Adipocyte (in vitro differentiated cells): ENCODE measurements at regions not wholly inside any gene's neighbourhood (a gene's known extent, or its start where the extent isn't known, plus 50 kb on each side); places are given as distances from the start of the nearest gene placed in this dataset.

Source experiments
- DNase-seq: peaks from one replicate; pipeline ENCODE4 v3.0.0-alpha.2; 2015; ENCODE audit warnings: low read depth
- H3K27me3 ChIP-seq: replicated peaks from 2 replicates; pipeline ENCODE4 v1.7.0; 2013; ENCODE audit warnings: mild to moderate bottlenecking, low read length, moderate library complexity; ENCODE audit not compliant: control insufficient read depth, insufficient read depth
- H3K36me3 ChIP-seq: 2 replicates; pipeline ENCODE4 v1.7.0; 2013; ENCODE audit warnings: low read length, mild to moderate bottlenecking, moderate library complexity; ENCODE audit not compliant: control insufficient read depth, insufficient read depth, severe bottlenecking
- H3K4me1 ChIP-seq: 2 replicates; pipeline ENCODE4 v1.7.0; 2013; ENCODE audit warnings: mild to moderate bottlenecking, low read length, moderate library complexity; ENCODE audit not compliant: control insufficient read depth, insufficient read depth
- H3K4me3 ChIP-seq: 2 replicates; pipeline ENCODE4 v1.7.0; 2013; ENCODE audit warnings: mild to moderate bottlenecking, low read length, moderate library complexity
- H3K9ac ChIP-seq: 2 replicates; pipeline ENCODE4 v1.7.0; 2013; ENCODE audit warnings: mild to moderate bottlenecking, low read length, moderate library complexity
- H3K9me3 ChIP-seq: 2 replicates; pipeline ENCODE4 v1.7.0; 2013; ENCODE audit warnings: mild to moderate bottlenecking, low read length, moderate library complexity; ENCODE audit not compliant: control insufficient read depth

- Histone ChIP-seq H3K4me3 (no peak overlapping the region), H3K27me3 (peaks cover 2% of the 10 kb centered on the region), H3K4me1 (peaks cover 4% of the 10 kb centered on the region), H3K36me3 (no peaks in the 10 kb centered on the region), H3K9ac (no peak overlapping the region), H3K9me3 (no peaks in the 10 kb centered on the region)
- no peak for DNase-seq
These were observed 174.3 kb downstream of the TTLL2 start for GRCh38 chr6:167499161-167499660.

DNA sequence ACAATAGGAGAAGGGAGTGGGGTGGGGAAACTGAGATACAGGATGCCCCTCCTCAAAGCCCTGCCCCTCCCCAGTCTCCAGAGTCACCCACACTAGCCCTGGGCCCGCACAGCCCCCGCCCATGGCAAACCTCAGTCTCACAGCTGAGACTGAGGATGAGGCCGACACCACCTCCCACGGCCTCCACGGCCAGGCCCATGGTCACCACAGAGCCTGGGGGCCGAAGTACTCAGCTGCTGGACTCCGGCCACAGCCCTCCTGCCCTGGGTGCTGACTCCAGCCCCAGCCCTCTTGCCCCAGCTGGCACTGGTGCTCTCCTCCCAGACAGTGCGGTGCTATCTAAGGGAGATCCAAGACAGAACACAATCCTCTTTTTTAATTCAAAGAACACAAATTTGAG, 176.1 kb downstream of the TTLL2 start:
- no peak for DNase-seq
- Histone ChIP-seq H3K36me3 (no peaks in the 10 kb centered on the region), H3K4me1 (no peaks in the 10 kb centered on the region), H3K27me3 (no peaks in the 10 kb centered on the region), H3K9me3 (no peaks in the 10 kb centered on the region), H3K9ac (no peak overlapping the region), H3K4me3 (no peak overlapping the region)

- Histone ChIP-seq H3K9ac (no peak overlapping the region), H3K4me3 (no peak overlapping the region), H3K27me3 (no peaks in the 10 kb centered on the region), H3K36me3 (no peaks in the 10 kb centered on the region), H3K9me3 (no peaks in the 10 kb centered on the region), H3K4me1 (no peaks in the 10 kb centered on the region)
- DNase-seq, result no peak
These were observed 177.0 kb downstream of the TTLL2 start for GRCh38 chr6:167501831-167502385.

- H3K4me1 ChIP-seq, result no peaks in the 10 kb centered on the region
- H3K27me3 ChIP-seq, result no peaks in the 10 kb centered on the region
- H3K36me3 ChIP-seq, result no peaks in the 10 kb centered on the region
- H3K4me3 ChIP-seq, result no peak overlapping the region
- H3K9me3 ChIP-seq, result no peaks in the 10 kb centered on the region
- H3K9ac ChIP-seq, result no peak overlapping the region
- DNase-seq, result no peak
These were observed 177.6 kb downstream of the TTLL2 start for GRCh38 chr6:167502471-167502870.

DNA sequence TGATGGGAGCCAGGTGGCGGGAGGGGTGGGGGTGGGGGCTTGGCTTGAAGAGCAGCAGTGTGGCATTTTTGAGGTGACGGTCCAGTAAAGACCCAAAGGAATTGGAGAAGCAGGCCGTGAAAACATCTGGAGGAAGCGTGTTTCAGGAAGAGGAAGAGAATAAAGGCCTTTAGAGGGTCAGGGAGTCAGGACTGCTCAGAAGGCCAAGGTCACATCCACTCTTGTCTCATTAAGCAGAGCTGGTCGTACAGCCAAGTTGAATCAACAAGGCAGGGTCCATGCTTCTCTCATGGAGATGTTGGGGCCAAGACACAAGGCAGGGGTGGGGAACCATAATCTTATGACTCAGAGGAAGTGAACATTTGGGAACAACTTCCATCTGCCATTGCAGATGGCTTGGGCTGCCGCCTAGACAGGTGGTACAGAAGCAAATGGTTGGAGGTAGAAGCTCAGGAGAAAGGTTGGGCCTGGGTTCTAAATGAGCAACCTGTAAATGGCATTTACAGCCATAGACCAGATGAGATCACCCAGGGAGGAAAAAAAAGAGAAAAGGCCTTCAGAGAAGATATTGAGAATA, 179.6 kb downstream of the TTLL2 start:
- Histone ChIP-seq H3K4me1 (no peaks in the 10 kb centered on the region), H3K9me3 (no peaks in the 10 kb centered on the region), H3K4me3 (no peak overlapping the region), H3K9ac (no peak overlapping the region), H3K27me3 (peaks cover 4% of the 10 kb centered on the region), H3K36me3 (no peaks in the 10 kb centered on the region)
- no peak for DNase-seq

DNA sequence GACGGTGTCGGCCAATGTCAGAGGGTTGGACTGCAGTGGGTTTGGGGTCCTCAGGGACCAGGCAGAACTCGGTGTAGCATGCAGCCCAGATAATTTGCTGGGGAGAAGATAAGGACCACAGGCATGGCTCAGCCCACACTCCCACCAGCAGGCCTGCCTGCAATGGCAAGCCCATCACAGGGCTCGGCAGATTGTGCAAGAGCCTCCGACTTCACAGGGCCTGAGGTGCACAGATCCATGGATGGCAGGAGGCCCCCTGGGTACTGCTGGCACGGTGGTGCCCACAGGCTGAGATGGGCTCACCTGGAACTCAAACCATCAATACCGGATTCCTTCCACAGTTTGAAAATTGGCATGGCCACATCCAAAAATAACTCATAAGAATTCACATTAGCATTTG, 180.3 kb downstream of the TTLL2 start:
- no peak overlapping the region for H3K9ac ChIP-seq
- H3K4me1 ChIP-seq, result no peaks in the 10 kb centered on the region
- no peak for DNase-seq
- no peaks in the 10 kb centered on the region for H3K9me3 ChIP-seq
- no peak overlapping the region for H3K4me3 ChIP-seq
- H3K27me3 ChIP-seq, result peaks cover 4% of the 10 kb centered on the region
- H3K36me3 ChIP-seq, result no peaks in the 10 kb centered on the region

- peaks cover 4% of the 10 kb centered on the region for H3K27me3 ChIP-seq
- H3K4me1 ChIP-seq, result no peaks in the 10 kb centered on the region
- no peaks in the 10 kb centered on the region for H3K9me3 ChIP-seq
- no peak overlapping the region for H3K4me3 ChIP-seq
- no peak overlapping the region for H3K9ac ChIP-seq
- DNase-seq, result no peak
- no peaks in the 10 kb centered on the region for H3K36me3 ChIP-seq
These were observed 180.9 kb downstream of the TTLL2 start for GRCh38 chr6:167505782-167506181.

GRCh38 chr6:167506443-167507301, 181.8 kb downstream of the TTLL2 start:
- Histone ChIP-seq H3K36me3 (no peaks in the 10 kb centered on the region), H3K4me3 (no peak overlapping the region), H3K9ac (no peak overlapping the region), H3K9me3 (no peaks in the 10 kb centered on the region), H3K4me1 (no peaks in the 10 kb centered on the region), H3K27me3 (peaks cover 4% of the 10 kb centered on the region)
- no peak for DNase-seq

DNA sequence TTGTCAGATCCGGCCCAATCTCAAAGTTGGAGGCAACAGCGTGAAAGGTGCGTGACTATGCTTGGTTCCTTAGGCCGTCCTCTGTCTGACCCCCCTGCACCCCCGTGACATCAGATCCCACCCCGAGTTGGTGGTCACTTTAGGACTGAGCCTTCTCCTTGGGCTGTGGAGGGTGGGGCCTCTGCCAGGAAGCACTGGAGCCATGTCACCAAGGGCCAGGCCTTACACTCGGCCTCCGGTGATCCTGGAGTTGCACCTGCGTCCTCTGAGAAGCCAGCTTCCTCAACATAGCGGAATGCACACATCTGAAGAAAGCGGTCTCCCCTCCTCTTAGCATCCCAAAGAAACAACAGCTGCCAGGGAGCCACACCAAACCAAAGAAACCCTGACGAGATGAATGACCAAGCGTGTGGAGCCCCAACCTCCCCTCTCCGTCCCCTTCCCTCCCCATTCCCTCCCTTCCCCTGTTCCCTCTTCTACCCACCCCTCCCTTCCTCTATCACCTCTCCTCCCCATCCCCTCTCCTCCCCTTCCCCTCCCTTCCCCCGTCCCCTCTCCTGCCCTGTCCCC, 182.6 kb downstream of the TTLL2 start:
- no peak for DNase-seq
- H3K36me3 ChIP-seq, result no peaks in the 10 kb centered on the region
- no peaks in the 10 kb centered on the region for H3K4me1 ChIP-seq
- peaks cover 4% of the 10 kb centered on the region for H3K27me3 ChIP-seq
- no peaks in the 10 kb centered on the region for H3K9me3 ChIP-seq
- H3K4me3 ChIP-seq, result no peak overlapping the region
- no peak overlapping the region for H3K9ac ChIP-seq

- no peaks in the 10 kb centered on the region for H3K36me3 ChIP-seq
These were observed 184.3 kb downstream of the TTLL2 start for GRCh38 chr6:167508919-167509852.

More at GRCh38 chr6:167508919-167509852, 184.3 kb downstream of the TTLL2 start:
- Histone ChIP-seq H3K4me3 (no peak overlapping the region), H3K4me1 (no peaks in the 10 kb centered on the region), H3K9ac (no peak overlapping the region), H3K27me3 (peaks cover 4% of the 10 kb centered on the region), H3K9me3 (no peaks in the 10 kb centered on the region)
- no peak for DNase-seq
